GM10248 (cell line): ENCODE measurements at regions not wholly inside any gene's neighbourhood (a gene's known extent, or its start where the extent isn't known, plus 50 kb on each side); places are given as distances from the start of the nearest gene placed in this dataset.

Experiments
- CTCF ChIA-PET: fragments of 300-600 bp; sonication (Branson Sonifier 250); formaldehyde crosslinking; extraction: SDS; loops from one replicate; lab custom pipeline; 2021; ENCODE audit warnings: antibody characterized with exemption; lab: Yijun Ruan, JAX
- POLR2A ChIA-PET: fragments of 350-650 bp; sonication (Branson Sonifier 250); formaldehyde crosslinking; extraction: SDS; loops from one replicate; lab custom pipeline; 2020; ENCODE audit warnings: antibody characterized with exemption; lab: Yijun Ruan, JAX
- DNase-seq: peaks from one replicate; pipeline ENCODE4 v3.0.0; 2012; ENCODE audit errors: extremely low spot score
- TF ChIP-seq, protein P1 (sequence below): IDR thresholded peaks from 2 replicates; pipeline ENCODE4 v1.5.1; 2012; ENCODE audit warnings: mild to moderate bottlenecking, low read depth; ENCODE audit errors: extremely low read depth, missing control alignments, control extremely low read depth

GRCh38 chr20:43305749-43306148 lies 116.0 kb upstream of the PTPRT start:
- TF ChIP-seq, protein P1, sequence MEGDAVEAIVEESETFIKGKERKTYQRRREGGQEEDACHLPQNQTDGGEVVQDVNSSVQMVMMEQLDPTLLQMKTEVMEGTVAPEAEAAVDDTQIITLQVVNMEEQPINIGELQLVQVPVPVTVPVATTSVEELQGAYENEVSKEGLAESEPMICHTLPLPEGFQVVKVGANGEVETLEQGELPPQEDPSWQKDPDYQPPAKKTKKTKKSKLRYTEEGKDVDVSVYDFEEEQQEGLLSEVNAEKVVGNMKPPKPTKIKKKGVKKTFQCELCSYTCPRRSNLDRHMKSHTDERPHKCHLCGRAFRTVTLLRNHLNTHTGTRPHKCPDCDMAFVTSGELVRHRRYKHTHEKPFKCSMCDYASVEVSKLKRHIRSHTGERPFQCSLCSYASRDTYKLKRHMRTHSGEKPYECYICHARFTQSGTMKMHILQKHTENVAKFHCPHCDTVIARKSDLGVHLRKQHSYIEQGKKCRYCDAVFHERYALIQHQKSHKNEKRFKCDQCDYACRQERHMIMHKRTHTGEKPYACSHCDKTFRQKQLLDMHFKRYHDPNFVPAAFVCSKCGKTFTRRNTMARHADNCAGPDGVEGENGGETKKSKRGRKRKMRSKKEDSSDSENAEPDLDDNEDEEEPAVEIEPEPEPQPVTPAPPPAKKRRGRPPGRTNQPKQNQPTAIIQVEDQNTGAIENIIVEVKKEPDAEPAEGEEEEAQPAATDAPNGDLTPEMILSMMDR, result no peak
- no peak for DNase-seq
- POLR2A ChIA-PET, result no interaction called here
- CTCF ChIA-PET, result no interaction called here

GRCh38 chr20:43304598-43304997 lies 114.9 kb upstream of the PTPRT start:
- TF ChIP-seq, protein P1, result no peak
- CTCF ChIA-PET, result no interaction called here
- DNase-seq, result no peak
- POLR2A ChIA-PET, result no interaction called here

- ChIA-PET CTCF (no interaction called here), POLR2A (no interaction called here)
- TF ChIP-seq, protein P1, result no peak
- DNase-seq, result no peak
Observed at GRCh38 chr20:43302936-43303335, 113.2 kb upstream of the PTPRT start.

- TF ChIP-seq, protein P1, result no peak
- ChIA-PET POLR2A (no interaction called here), CTCF (no interaction called here)
- DNase-seq, result no peak
Observed at GRCh38 chr20:43300901-43301300, 111.2 kb upstream of the PTPRT start.

- ChIA-PET POLR2A (no interaction called here), CTCF (no interaction called here)
Observed at GRCh38 chr20:43295781-43296180, 106.1 kb upstream of the PTPRT start.

DNA sequence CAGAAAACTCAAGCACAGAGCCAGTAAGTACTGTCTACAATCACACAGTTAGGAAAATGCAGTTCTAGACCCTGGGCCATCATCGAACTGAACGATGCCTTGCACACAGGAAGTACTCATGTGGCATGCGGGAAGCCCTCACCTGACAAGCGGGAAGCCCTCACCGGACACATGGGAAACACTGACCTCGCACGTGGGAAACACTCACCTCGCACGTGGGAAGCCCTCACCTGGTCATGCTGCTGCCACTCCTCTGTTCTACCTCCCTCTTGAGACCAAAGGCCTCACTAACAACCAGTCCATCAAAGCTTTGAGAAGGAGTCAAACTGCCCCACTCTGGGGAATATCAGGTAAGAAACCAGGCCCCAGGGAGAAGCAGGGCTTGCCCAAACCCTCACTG lies 105.6 kb upstream of the PTPRT start:
- ChIA-PET CTCF (no interaction called here), POLR2A (no interaction called here)
- TF ChIP-seq, protein P1, result no peak
- DNase-seq, result no peak

More at GRCh38 chr20:43295781-43296180, 106.1 kb upstream of the PTPRT start:
- TF ChIP-seq, protein P1, result no peak
- DNase-seq, result no peak

GRCh38 chr20:43294031-43294430 lies 104.3 kb upstream of the PTPRT start:
- TF ChIP-seq, protein P1, result no peak
- ChIA-PET CTCF (no interaction called here), POLR2A (no interaction called here)
- no peak for DNase-seq
